ENCODE measurements at regions not wholly inside any gene's neighbourhood (a gene's known extent, or its start where the extent isn't known, plus 50 kb on each side); places are given as distances from the start of the nearest gene placed in this dataset.

GRCh38 chr21:22927469-22927868 lies 1929.3 kb downstream of the NCAM2 start:
- TF ChIP-seq CTCF (IDR thresholded peaks at IDR 0.05) (no peak), POLR2A (IDR thresholded peaks at IDR 0.05) (no peak), POLR2AphosphoS5 (IDR thresholded peaks at IDR 0.05) (no peak)

Measured in breast epithelium (tissue), 3 donors.